Ascending aorta (tissue), 2 donors: ENCODE measurements at regions not wholly inside any gene's neighbourhood (a gene's known extent, or its start where the extent isn't known, plus 50 kb on each side); places are given as distances from the start of the nearest gene placed in this dataset.
A peak's percentile ranks its signal among the peaks of the same experiment; 100 is the strongest.

ENCODE experiments used
- DNase-seq, 2 donors: peaks; one replicate each; pipeline ENCODE4 v3.0.0-alpha.2; 2019; ENCODE audit warnings: low spot score in 2 of 2
- H3K27ac ChIP-seq, 2 donors: fragments of 200-600 bp; sonication (generic); one replicate each; pipeline ENCODE4 v1.5.1; 2016 to 2017; ENCODE audit warnings: mild to moderate bottlenecking in 1 of 2
- H3K27me3 ChIP-seq: fragments of 200-600 bp; sonication (generic); one replicate; pipeline ENCODE4 v1.5.1; 2017
- H3K36me3 ChIP-seq, 2 donors: fragments of 200-600 bp; sonication (generic); one replicate each; pipeline ENCODE4 v1.5.1; 2016
- H3K4me1 ChIP-seq, 2 donors: fragments of 200-600 bp; sonication (generic); one replicate each; pipeline ENCODE4 v1.5.1; 2016 to 2017; ENCODE audit warnings: mild to moderate bottlenecking in 1 of 2
- H3K4me3 ChIP-seq, 2 donors: fragments of 200-600 bp; sonication (generic); one replicate each; pipeline ENCODE4 v1.5.1; 2016 to 2017; ENCODE audit warnings: mild to moderate bottlenecking in 1 of 2
- H3K9me3 ChIP-seq, 2 donors: fragments of 200-600 bp; sonication (generic); one replicate each; pipeline ENCODE4 v1.5.1; 2016
- CTCF ChIP-seq, 3 experiments: fragments of 200-600 bp in 2 of 3; fragments of 450-650 bp in 1 of 3; sonication (generic) in 2 of 3; IDR thresholded peaks; one replicate each; pipeline ENCODE4 v1.5.1; 2016 to 2019; ENCODE audit warnings: antibody characterized with exemption in 3 of 3, mild to moderate bottlenecking in 1 of 3, moderate library complexity in 1 of 3
- intact Hi-C: fragments of 100-400 bp; cut with DNase I; formaldehyde crosslinking; loops from one replicate; pipeline ENCODE4 v1.15.1; 2023

- intact Hi-C loops, result no loop called here
- no peaks in the 10 kb centered on the region for H3K9me3 ChIP-seq
- no peaks in the 10 kb centered on the region for H3K36me3 ChIP-seq
- no peak overlapping the region for H3K4me3 ChIP-seq
- H3K27me3 ChIP-seq, result no peaks in the 10 kb centered on the region
- no peaks in the 10 kb centered on the region for H3K4me1 ChIP-seq
- no peak overlapping the region for H3K27ac ChIP-seq
- TF ChIP-seq CTCF (IDR thresholded peaks at IDR 0.05), result no peak
- DNase-seq, result no peak
Observed at GRCh38 chr4:73929278-73929677, 52.5 kb downstream of the PF4 start.

DNA sequence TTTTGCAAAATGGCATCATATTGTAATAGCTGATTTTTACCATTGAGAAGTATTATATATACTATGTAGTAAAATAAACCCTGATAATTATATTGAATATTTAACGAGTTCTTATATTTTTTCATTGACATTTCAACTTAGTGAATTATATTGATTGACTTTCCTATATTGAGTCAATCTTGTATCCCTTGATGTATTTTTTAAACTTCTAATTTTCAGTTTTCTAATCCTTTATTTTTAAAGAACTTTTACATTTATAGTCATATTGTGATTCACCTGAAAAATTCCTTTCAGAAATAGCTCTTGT is 54.4 kb downstream of the CXCL1 start:
- Histone ChIP-seq H3K36me3 (no peaks in the 10 kb centered on the region), H3K4me3 (no peak overlapping the region), H3K27ac (no peak overlapping the region), H3K27me3 (no peaks in the 10 kb centered on the region), H3K9me3 (no peaks in the 10 kb centered on the region), H3K4me1 (no peaks in the 10 kb centered on the region)
- intact Hi-C loops, result loop anchor here (2.0 kb wide), 1 partner anchor 261 kb away; no protein-coding TSS in a partner anchor
- TF ChIP-seq CTCF (IDR thresholded peaks at IDR 0.05), result peak in 1 of 3 experiments; percentile 1
- no peak for DNase-seq

DNA sequence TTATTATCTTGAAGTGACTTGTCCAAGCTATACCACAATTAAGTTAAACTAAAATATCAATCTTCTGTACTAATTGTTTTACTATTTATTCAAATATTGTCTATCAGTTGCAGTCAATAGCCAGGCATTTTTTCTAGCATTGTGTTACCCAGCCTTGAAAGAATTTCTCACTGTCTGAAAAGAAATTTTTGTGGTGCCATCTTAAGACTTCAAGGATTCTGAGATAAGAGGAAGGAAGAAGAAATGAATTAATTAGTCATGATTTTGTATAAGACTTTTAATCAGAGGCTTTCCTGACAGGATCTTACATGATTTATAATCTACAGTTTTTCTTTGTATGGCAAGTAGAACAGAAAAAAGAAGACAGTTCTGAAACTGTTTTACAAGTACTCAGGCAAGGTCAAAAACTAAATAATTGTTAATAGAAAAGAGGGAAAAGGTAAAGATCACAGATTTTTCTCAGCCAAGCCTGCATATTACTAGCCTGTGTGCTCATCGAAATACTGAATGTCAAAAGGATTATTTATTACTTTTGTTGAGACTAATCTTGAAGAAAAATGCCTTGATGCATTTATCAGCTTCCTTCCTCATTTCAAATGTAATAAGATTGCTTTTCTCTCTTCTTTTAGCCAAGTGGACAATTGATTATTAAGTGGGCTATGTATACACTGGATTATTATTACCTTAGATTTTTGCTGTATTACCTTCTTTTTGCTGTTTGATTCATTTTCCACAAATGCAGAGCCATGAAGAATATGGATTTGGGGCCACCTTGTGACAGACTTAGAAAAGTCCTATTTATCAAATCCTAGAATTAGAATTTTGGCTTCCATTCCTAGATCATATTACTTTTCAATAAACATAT is 53.8 kb downstream of the CXCL1 start:
- Histone ChIP-seq H3K4me3 (no peak overlapping the region), H3K27ac (no peak overlapping the region), H3K27me3 (no peaks in the 10 kb centered on the region), H3K36me3 (no peaks in the 10 kb centered on the region), H3K9me3 (no peaks in the 10 kb centered on the region), H3K4me1 (no peaks in the 10 kb centered on the region)
- DNase-seq, result no peak
- peak in 2 of 3 experiments; percentile 27 to 32 for TF ChIP-seq CTCF (IDR thresholded peaks at IDR 0.05)
- intact Hi-C loops, result loop anchor here (2.0 kb wide), 1 partner anchor 260 kb away; no protein-coding TSS in a partner anchor

GRCh38 chr4:73922317-73922716 is 53.1 kb downstream of the CXCL1 start:
- no peak for DNase-seq
- Histone ChIP-seq H3K4me1 (no peaks in the 10 kb centered on the region), H3K4me3 (no peak overlapping the region), H3K27ac (no peak overlapping the region), H3K27me3 (no peaks in the 10 kb centered on the region), H3K9me3 (no peaks in the 10 kb centered on the region), H3K36me3 (no peaks in the 10 kb centered on the region)
- no peak for TF ChIP-seq CTCF (IDR thresholded peaks at IDR 0.05)
- intact Hi-C loops, result loop anchor here (2.0 kb wide), 1 partner anchor 260 kb away; no protein-coding TSS in a partner anchor
